T-cell (primary cell): ENCODE measurements at regions not wholly inside any gene's neighbourhood (a gene's known extent, or its start where the extent isn't known, plus 50 kb on each side); places are given as distances from the start of the nearest gene placed in this dataset.
"Not testable (repeated sequence)": the region's sequence is repeated elsewhere in the genome, so short reads cannot be mapped to it uniquely, and the experiment has no call there.

Experiments
- ATAC-seq, 4 experiments: fragments of 200-7000 bp in 3 of 4; fragments of 150-1000 bp in 1 of 4; cut with Tn5 transposase; replicated peaks in 1 of 4; 1 replicate in 3 of 4; 2 replicates in 1 of 4; pipeline ENCODE4 v1.10.0; 2021; ENCODE audit warnings: moderate library complexity in 3 of 4, mild to moderate bottlenecking in 2 of 4, moderate number of reproducible peaks in 1 of 4
- CTCF ChIA-PET, 2 donors: fragments of 300-600 bp; sonication (Branson Sonifier 250); formaldehyde crosslinking; loops; one replicate each; lab custom pipeline; 2022; ENCODE audit warnings: antibody characterized with exemption in 2 of 2; lab: Charles Lee
- POLR2A ChIA-PET, 2 donors: fragments of 300-600 bp; sonication (Branson Sonifier 250); formaldehyde crosslinking; loops; one replicate each; lab custom pipeline; 2022; ENCODE audit warnings: antibody characterized with exemption in 2 of 2; lab: Charles Lee
- DNase-seq, 35 experiments: peaks; one replicate each; pipeline versions ENCODE4 v3.0.0 to v3.0.0-alpha.2; 2013 to 2023
- H3K27ac ChIP-seq: one replicate; pipeline ENCODE4 v1.5.1; 2013; ENCODE audit warnings: low read length
- H3K27me3 ChIP-seq, 2 experiments: replicated peaks in 1 of 2; 1 replicate in 1 of 2; 2 replicates in 1 of 2; pipeline versions ENCODE4 v1.6.1 to v1.7.0; 2013; ENCODE audit warnings: low read length in 1 of 2, mixed read lengths in 1 of 2; ENCODE audit not compliant: control insufficient read depth in 2 of 2, insufficient read depth in 2 of 2; ENCODE audit errors: extremely low read depth in 1 of 2
- H3K36me3 ChIP-seq, 2 donors: 1 replicate in 1 of 2; 2 replicates in 1 of 2; pipeline versions ENCODE4 v1.6.1 to v1.7.0; 2013; ENCODE audit warnings: low read length in 1 of 2; ENCODE audit not compliant: control insufficient read depth in 2 of 2, insufficient read depth in 1 of 2; ENCODE audit errors: extremely low read depth in 1 of 2
- H3K4me1 ChIP-seq, 2 experiments: 1 replicate in 1 of 2; 2 replicates in 1 of 2; pipeline versions ENCODE4 v1.6.1 to v1.7.0; 2013; ENCODE audit warnings: low read length in 2 of 2, mixed read lengths in 1 of 2; ENCODE audit not compliant: insufficient read depth in 2 of 2, control insufficient read depth in 1 of 2; ENCODE audit errors: extremely low read depth in 1 of 2
- H3K4me3 ChIP-seq, 2 donors: 1 replicate in 1 of 2; 2 replicates in 1 of 2; pipeline versions ENCODE4 v1.5.1 to v1.7.0; 2013; ENCODE audit warnings: mild to moderate bottlenecking in 2 of 2, low read length in 1 of 2, moderate library complexity in 1 of 2; ENCODE audit not compliant: control insufficient read depth in 1 of 2; ENCODE audit errors: extremely low read depth in 1 of 2
- H3K9me3 ChIP-seq: 2 replicates; pipeline ENCODE4 v1.7.0; 2013
- H3K27ac Mint-ChIP-seq, 2 donors: one replicate each; pipeline ENCODE4 v1.8.0; 2020 to 2021; ENCODE audit warnings: mild to moderate bottlenecking in 2 of 2, mixed read lengths in 2 of 2
- H3K27me3 Mint-ChIP-seq, 2 donors: one replicate each; pipeline ENCODE4 v1.8.0; 2021 to 2022; ENCODE audit warnings: mixed read lengths in 2 of 2
- H3K36me3 Mint-ChIP-seq: one replicate; pipeline ENCODE4 v1.8.0; 2021; ENCODE audit warnings: mixed read lengths
- H3K4me1 Mint-ChIP-seq, 3 donors: one replicate each; pipeline ENCODE4 v1.8.0; 2020 to 2022; ENCODE audit warnings: mixed read lengths in 3 of 3, mild to moderate bottlenecking in 1 of 3
- H3K4me3 Mint-ChIP-seq, 3 donors: one replicate each; pipeline ENCODE4 v1.8.0; 2020 to 2022; ENCODE audit warnings: mild to moderate bottlenecking in 3 of 3, mixed read lengths in 3 of 3, moderate library complexity in 3 of 3
- H3K9me3 Mint-ChIP-seq, 3 donors: one replicate each; pipeline ENCODE4 v1.8.0; 2020 to 2022; ENCODE audit warnings: mixed read lengths in 3 of 3
- WGBS: methylation state at CpG from one replicate; pipeline ENCODE4 v1.1.5; 2013; ENCODE audit warnings: missing lambda C conversion rate; ENCODE audit not compliant: insufficient coverage; 5-methylcytosine and 5-hydroxymethylcytosine counted together

DNA sequence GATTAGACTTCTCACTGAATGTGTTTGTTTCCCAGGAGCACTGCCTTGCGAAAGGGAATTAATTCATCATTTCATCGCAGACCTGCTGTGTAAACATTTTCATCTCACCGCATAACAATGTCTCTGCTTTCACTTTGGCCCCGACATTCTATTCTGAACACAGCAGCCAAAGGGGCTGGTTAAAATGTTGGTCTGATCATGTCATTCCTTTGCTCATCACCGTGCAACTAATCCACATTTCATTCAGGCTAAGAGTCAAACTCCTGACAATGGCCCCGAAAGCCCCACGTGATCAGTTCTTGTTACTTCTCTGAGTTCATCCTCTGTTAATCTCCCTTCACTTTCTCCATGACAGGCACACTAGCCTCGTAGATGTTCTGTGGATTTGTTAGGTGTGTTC lies 57.1 kb upstream of the BDP1 start:
- H3K27ac Mint-ChIP-seq, CTCF ChIA-PET, H3K4me1 Mint-ChIP-seq, DNase-seq, H3K27ac ChIP-seq, H3K9me3 Mint-ChIP-seq, H3K4me3 Mint-ChIP-seq, H3K36me3 ChIP-seq, ATAC-seq, H3K4me3 ChIP-seq, H3K36me3 Mint-ChIP-seq, H3K4me1 ChIP-seq, POLR2A ChIA-PET, H3K27me3 ChIP-seq, H3K9me3 ChIP-seq: not testable (repeated sequence)
- 76% methylated on average over 3 of the region's 8 CpGs for WGBS
- peaks cover 7 to 11% of the 10 kb centered on the region in 2 donors for H3K27me3 Mint-ChIP-seq

DNA sequence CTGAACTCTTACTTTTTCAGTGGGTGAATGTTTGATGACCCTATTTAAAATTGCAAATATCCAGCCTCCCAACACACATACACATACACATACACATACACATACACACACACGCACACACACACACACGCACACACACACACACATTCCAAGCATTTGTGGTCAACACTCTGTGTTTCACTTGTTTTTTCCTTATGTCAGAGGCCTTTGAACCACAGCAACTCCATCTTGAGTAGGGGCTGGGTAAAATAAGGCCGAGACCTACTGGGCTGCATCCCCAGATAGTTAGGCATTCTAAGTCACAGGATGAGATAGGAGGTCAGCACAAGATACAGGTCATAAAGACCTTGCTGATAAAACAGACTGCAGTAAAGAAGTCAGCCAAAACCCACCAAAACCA lies 56.6 kb upstream of the BDP1 start:
- H3K27me3 ChIP-seq, H3K4me1 Mint-ChIP-seq, DNase-seq, CTCF ChIA-PET, H3K4me3 ChIP-seq, ATAC-seq, POLR2A ChIA-PET, H3K27ac ChIP-seq, H3K36me3 ChIP-seq, H3K4me3 Mint-ChIP-seq, H3K4me1 ChIP-seq, H3K36me3 Mint-ChIP-seq, H3K9me3 Mint-ChIP-seq, H3K27ac Mint-ChIP-seq, H3K9me3 ChIP-seq: not testable (repeated sequence)
- peaks cover 7 to 11% of the 10 kb centered on the region in 2 donors for H3K27me3 Mint-ChIP-seq
- WGBS = no CpG with 5 or more reads among the region's 3 CpGs

DNA sequence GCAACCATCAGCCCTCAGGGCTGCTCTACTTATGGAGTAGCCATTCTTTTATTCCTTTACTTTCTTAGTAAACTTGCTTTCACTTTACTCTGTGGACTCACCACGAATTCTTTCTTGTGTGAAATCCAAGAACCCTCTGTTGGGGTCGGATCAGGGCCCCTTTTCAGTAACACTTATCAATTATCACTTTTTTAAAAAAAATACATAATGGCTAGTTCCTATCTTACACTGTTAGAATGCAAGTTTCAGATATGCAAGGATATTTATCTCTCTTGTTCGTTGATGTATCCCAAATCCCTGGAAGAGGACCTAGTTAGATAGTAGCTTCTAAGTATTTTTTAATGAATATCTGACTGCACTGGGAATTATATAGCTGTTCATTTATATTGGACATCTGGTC lies 56.0 kb upstream of the BDP1 start:
- H3K4me3 ChIP-seq, ATAC-seq, H3K4me1 Mint-ChIP-seq, H3K27ac Mint-ChIP-seq, H3K27me3 ChIP-seq, H3K36me3 Mint-ChIP-seq, H3K4me3 Mint-ChIP-seq, H3K9me3 ChIP-seq, H3K9me3 Mint-ChIP-seq, DNase-seq, H3K4me1 ChIP-seq, H3K27ac ChIP-seq, CTCF ChIA-PET, POLR2A ChIA-PET, H3K36me3 ChIP-seq: not testable (repeated sequence)
- H3K27me3 Mint-ChIP-seq = peaks cover 7 to 11% of the 10 kb centered on the region in 2 donors
- no CpG with 5 or more reads among the region's 3 CpGs for WGBS

DNA sequence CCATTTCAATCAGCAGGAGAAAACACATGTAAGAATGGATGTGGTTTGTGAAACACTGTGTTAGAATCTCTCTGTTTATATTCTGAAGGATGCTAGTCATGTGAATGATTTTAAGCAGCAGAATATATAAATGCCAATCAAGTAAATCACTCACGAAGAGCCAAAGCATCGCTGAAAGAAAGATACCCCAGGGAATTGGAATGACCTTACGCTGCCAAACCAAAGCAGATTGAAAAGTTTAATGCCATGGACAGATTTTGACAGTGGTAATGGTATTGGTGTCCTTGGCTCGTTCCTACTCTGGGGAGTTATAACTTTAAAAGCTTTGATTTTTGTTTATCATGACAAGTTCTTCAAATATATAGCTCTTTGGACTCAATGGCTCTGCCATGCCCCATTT lies 54.8 kb upstream of the BDP1 start:
- H3K4me3 ChIP-seq, H3K4me1 Mint-ChIP-seq, H3K36me3 Mint-ChIP-seq, ATAC-seq, H3K27ac Mint-ChIP-seq, DNase-seq, H3K9me3 Mint-ChIP-seq, H3K4me1 ChIP-seq, H3K27me3 ChIP-seq, POLR2A ChIA-PET, H3K36me3 ChIP-seq, H3K9me3 ChIP-seq, H3K27ac ChIP-seq, CTCF ChIA-PET, H3K4me3 Mint-ChIP-seq: not testable (repeated sequence)
- WGBS = 84% methylated on average over 3 of the region's 4 CpGs
- H3K27me3 Mint-ChIP-seq = peaks cover 8 to 15% of the 10 kb centered on the region in 2 donors

DNA sequence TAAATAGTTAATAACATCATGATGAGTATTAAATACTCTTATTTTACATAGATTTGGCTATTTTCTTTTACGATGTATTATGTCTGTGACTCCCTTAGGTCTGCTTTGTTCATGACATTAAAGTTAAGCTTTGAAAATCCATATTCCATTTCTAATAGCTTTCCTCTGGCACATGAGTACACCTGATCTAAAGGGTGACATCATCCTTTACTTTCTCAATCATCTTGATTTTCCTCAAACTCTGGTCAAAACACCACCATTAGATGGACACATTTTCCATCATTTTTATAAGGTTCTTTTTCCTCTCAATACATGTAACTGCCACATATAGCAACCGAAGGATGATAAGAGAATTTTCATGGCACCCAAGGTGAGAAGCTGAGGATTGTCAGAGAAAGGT lies 54.3 kb upstream of the BDP1 start:
- H3K9me3 ChIP-seq, H3K36me3 ChIP-seq, H3K9me3 Mint-ChIP-seq, H3K27ac Mint-ChIP-seq, H3K4me1 Mint-ChIP-seq, H3K4me3 Mint-ChIP-seq, CTCF ChIA-PET, DNase-seq, H3K4me1 ChIP-seq, ATAC-seq, POLR2A ChIA-PET, H3K4me3 ChIP-seq, H3K27ac ChIP-seq, H3K27me3 ChIP-seq, H3K36me3 Mint-ChIP-seq: not testable (repeated sequence)
- no CpG with 5 or more reads among the region's 2 CpGs for WGBS
- peaks cover 9 to 18% of the 10 kb centered on the region in 2 donors for H3K27me3 Mint-ChIP-seq

DNA sequence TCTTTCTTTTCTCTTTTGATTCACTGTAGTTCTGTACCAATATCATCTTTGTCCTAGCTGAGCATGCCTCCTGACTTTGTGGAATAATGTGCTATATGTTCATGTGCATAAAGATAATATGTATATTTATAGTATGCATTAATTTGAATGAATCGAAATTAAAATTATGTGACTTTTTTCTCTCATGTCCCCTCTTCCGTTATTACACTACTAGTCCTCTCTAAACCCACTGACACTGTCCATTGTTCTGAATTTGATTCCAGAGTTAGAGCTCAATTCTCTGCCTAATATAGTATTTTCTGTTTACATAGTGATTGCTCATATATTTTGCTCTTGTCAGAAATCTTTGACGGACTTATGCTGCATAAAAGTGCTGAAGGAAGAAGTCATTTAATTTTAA lies 53.9 kb upstream of the BDP1 start:
- H3K4me3 ChIP-seq, H3K27me3 ChIP-seq, ATAC-seq, H3K9me3 ChIP-seq, POLR2A ChIA-PET, H3K27ac ChIP-seq, H3K36me3 Mint-ChIP-seq, H3K4me1 Mint-ChIP-seq, H3K36me3 ChIP-seq, H3K4me3 Mint-ChIP-seq, H3K27ac Mint-ChIP-seq, DNase-seq, H3K4me1 ChIP-seq, H3K9me3 Mint-ChIP-seq, CTCF ChIA-PET: not testable (repeated sequence)
- peaks cover 6 to 18% of the 10 kb centered on the region in 2 donors for H3K27me3 Mint-ChIP-seq
- no CpG with 5 or more reads among the region's 3 CpGs for WGBS

DNA sequence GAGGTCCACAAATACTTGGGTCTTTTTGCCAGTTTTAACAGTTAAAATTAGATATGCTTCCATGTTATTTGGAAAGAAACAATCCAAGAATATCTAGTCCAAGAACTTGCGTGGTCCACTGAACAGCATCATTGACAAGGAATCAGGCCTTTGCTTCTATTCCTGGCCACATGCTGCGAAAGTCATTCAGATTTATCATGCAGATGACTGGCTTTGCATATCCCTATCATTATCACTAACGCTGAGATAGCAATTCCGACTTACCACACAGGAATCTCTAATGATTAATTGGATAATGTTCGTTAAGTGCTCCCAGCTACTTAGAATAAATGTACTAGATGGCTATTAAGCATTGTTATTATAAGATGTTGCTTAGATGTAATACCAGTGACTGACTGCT lies 51.0 kb upstream of the BDP1 start:
- H3K9me3 ChIP-seq, POLR2A ChIA-PET, CTCF ChIA-PET, H3K4me1 Mint-ChIP-seq, H3K27ac Mint-ChIP-seq, H3K4me3 ChIP-seq, H3K4me1 ChIP-seq, H3K27ac ChIP-seq, H3K4me3 Mint-ChIP-seq, H3K36me3 ChIP-seq, H3K27me3 ChIP-seq, ATAC-seq, H3K9me3 Mint-ChIP-seq, DNase-seq, H3K36me3 Mint-ChIP-seq: not testable (repeated sequence)
- peaks cover 4 to 12% of the 10 kb centered on the region in 2 donors for H3K27me3 Mint-ChIP-seq
- WGBS = no CpG with 5 or more reads among the region's 5 CpGs
